Adipocyte (in vitro differentiated cells): ENCODE measurements at regions not wholly inside any gene's neighbourhood (a gene's known extent, or its start where the extent isn't known, plus 50 kb on each side); places are given as distances from the start of the nearest gene placed in this dataset.

Experiments
- DNase-seq: peaks from one replicate; pipeline ENCODE4 v3.0.0-alpha.2; 2015; ENCODE audit warnings: low read depth
- H3K27me3 ChIP-seq: replicated peaks from 2 replicates; pipeline ENCODE4 v1.7.0; 2013; ENCODE audit warnings: mild to moderate bottlenecking, low read length, moderate library complexity; ENCODE audit not compliant: control insufficient read depth, insufficient read depth
- H3K36me3 ChIP-seq: 2 replicates; pipeline ENCODE4 v1.7.0; 2013; ENCODE audit warnings: low read length, mild to moderate bottlenecking, moderate library complexity; ENCODE audit not compliant: control insufficient read depth, insufficient read depth, severe bottlenecking
- H3K4me1 ChIP-seq: 2 replicates; pipeline ENCODE4 v1.7.0; 2013; ENCODE audit warnings: mild to moderate bottlenecking, low read length, moderate library complexity; ENCODE audit not compliant: control insufficient read depth, insufficient read depth
- H3K4me3 ChIP-seq: 2 replicates; pipeline ENCODE4 v1.7.0; 2013; ENCODE audit warnings: mild to moderate bottlenecking, low read length, moderate library complexity
- H3K9ac ChIP-seq: 2 replicates; pipeline ENCODE4 v1.7.0; 2013; ENCODE audit warnings: mild to moderate bottlenecking, low read length, moderate library complexity
- H3K9me3 ChIP-seq: 2 replicates; pipeline ENCODE4 v1.7.0; 2013; ENCODE audit warnings: mild to moderate bottlenecking, low read length, moderate library complexity; ENCODE audit not compliant: control insufficient read depth

- peaks cover 58% of the 10 kb centered on the region for H3K27me3 ChIP-seq
- H3K9ac ChIP-seq = no peak overlapping the region
- H3K36me3 ChIP-seq = no peaks in the 10 kb centered on the region
- H3K4me3 ChIP-seq = no peak overlapping the region
- no peak for DNase-seq
- H3K9me3 ChIP-seq = no peaks in the 10 kb centered on the region
- no peaks in the 10 kb centered on the region for H3K4me1 ChIP-seq
These were observed 235.3 kb upstream of the GOLIM4 start for GRCh38 chr3:168330983-168331382.

GRCh38 chr3:168327856-168328255, 232.1 kb upstream of the GOLIM4 start:
- DNase-seq = peak; percentile 56
- Histone ChIP-seq H3K4me1 (no peaks in the 10 kb centered on the region), H3K9ac (no peak overlapping the region), H3K4me3 (no peak overlapping the region), H3K36me3 (no peaks in the 10 kb centered on the region), H3K27me3 (peaks cover 41% of the 10 kb centered on the region), H3K9me3 (no peaks in the 10 kb centered on the region)

- Histone ChIP-seq H3K27me3 (peaks cover 28% of the 10 kb centered on the region), H3K9ac (no peak overlapping the region), H3K4me1 (no peaks in the 10 kb centered on the region), H3K4me3 (no peak overlapping the region), H3K36me3 (no peaks in the 10 kb centered on the region), H3K9me3 (no peaks in the 10 kb centered on the region)
- DNase-seq = no peak
These were observed 230.0 kb upstream of the GOLIM4 start for GRCh38 chr3:168325684-168326083.

- no peaks in the 10 kb centered on the region for H3K9me3 ChIP-seq
- H3K4me3 ChIP-seq = no peak overlapping the region
- no peak overlapping the region for H3K9ac ChIP-seq
- H3K4me1 ChIP-seq = no peaks in the 10 kb centered on the region
- peak; percentile 33 for DNase-seq
- peaks cover 31% of the 10 kb centered on the region for H3K27me3 ChIP-seq
- H3K36me3 ChIP-seq = no peaks in the 10 kb centered on the region
These were observed 227.2 kb upstream of the GOLIM4 start for GRCh38 chr3:168322941-168323340.

- no peak for DNase-seq
- Histone ChIP-seq H3K27me3 (no peaks in the 10 kb centered on the region), H3K4me3 (no peak overlapping the region), H3K9me3 (no peaks in the 10 kb centered on the region), H3K36me3 (no peaks in the 10 kb centered on the region), H3K9ac (no peak overlapping the region), H3K4me1 (peaks cover 6% of the 10 kb centered on the region)
These were observed 218.4 kb upstream of the GOLIM4 start for GRCh38 chr3:168314166-168314565.

- no peaks in the 10 kb centered on the region for H3K36me3 ChIP-seq
- no peaks in the 10 kb centered on the region for H3K9me3 ChIP-seq
- H3K4me3 ChIP-seq = no peak overlapping the region
- peaks cover 6% of the 10 kb centered on the region for H3K4me1 ChIP-seq
- H3K9ac ChIP-seq = no peak overlapping the region
- H3K27me3 ChIP-seq = no peaks in the 10 kb centered on the region
- peak; percentile 16 for DNase-seq
These were observed 217.3 kb upstream of the GOLIM4 start for GRCh38 chr3:168312984-168313383.

GRCh38 chr3:168307893-168308292, 212.2 kb upstream of the GOLIM4 start:
- Histone ChIP-seq H3K36me3 (no peaks in the 10 kb centered on the region), H3K9me3 (peaks cover 6% of the 10 kb centered on the region), H3K9ac (no peak overlapping the region), H3K27me3 (peaks cover 3% of the 10 kb centered on the region), H3K4me3 (no peak overlapping the region), H3K4me1 (peaks cover 3% of the 10 kb centered on the region)
- DNase-seq = no peak

GRCh38 chr3:168295027-168295426, 199.3 kb upstream of the GOLIM4 start:
- H3K4me1 ChIP-seq = no peaks in the 10 kb centered on the region
- DNase-seq = no peak
- H3K36me3 ChIP-seq = no peaks in the 10 kb centered on the region
- H3K9ac ChIP-seq = no peak overlapping the region
- H3K4me3 ChIP-seq = no peak overlapping the region
- no peaks in the 10 kb centered on the region for H3K27me3 ChIP-seq
- H3K9me3 ChIP-seq = no peaks in the 10 kb centered on the region

GRCh38 chr3:168292296-168292695, 196.6 kb upstream of the GOLIM4 start:
- Histone ChIP-seq H3K4me3 (no peak overlapping the region), H3K36me3 (no peaks in the 10 kb centered on the region), H3K9me3 (no peaks in the 10 kb centered on the region), H3K27me3 (peaks cover 5% of the 10 kb centered on the region), H3K9ac (no peak overlapping the region), H3K4me1 (no peaks in the 10 kb centered on the region)
- peak; percentile 4 for DNase-seq

GRCh38 chr3:168289471-168290008, 193.8 kb upstream of the GOLIM4 start:
- Histone ChIP-seq H3K9ac (no peak overlapping the region), H3K4me1 (no peaks in the 10 kb centered on the region), H3K27me3 (peaks cover 8% of the 10 kb centered on the region), H3K36me3 (no peaks in the 10 kb centered on the region), H3K9me3 (no peaks in the 10 kb centered on the region), H3K4me3 (no peak overlapping the region)
- DNase-seq = no peak

- H3K36me3 ChIP-seq = no peaks in the 10 kb centered on the region
- H3K9me3 ChIP-seq = no peaks in the 10 kb centered on the region
- no peaks in the 10 kb centered on the region for H3K4me1 ChIP-seq
- H3K9ac ChIP-seq = no peak overlapping the region
- no peak overlapping the region for H3K4me3 ChIP-seq
- H3K27me3 ChIP-seq = peaks cover 8% of the 10 kb centered on the region
- DNase-seq = no peak
These were observed 193.0 kb upstream of the GOLIM4 start for GRCh38 chr3:168288511-168289401.
